HCT116 (cell line): ENCODE measurements at regions not wholly inside any gene's neighbourhood (a gene's known extent, or its start where the extent isn't known, plus 50 kb on each side); places are given as distances from the start of the nearest gene placed in this dataset.

Source experiments
- ATAC-seq: fragments of 200-7000 bp; cut with Tn5 transposase; 2 replicates; pipeline ENCODE4 v1.9.1; 2020; ENCODE audit warnings: mild to moderate bottlenecking, moderate library complexity
- BruUV-seq: library from RNA; stranded (reverse); fragments of 400-500 nt; replicated peaks from 2 replicates; lab custom pipeline; 2021; lab: Mats Ljungman, UMichigan
- CTCF ChIA-PET: fragments of 300-600 bp; sonication (Branson Sonifier 250); formaldehyde crosslinking; loops from one replicate; lab custom pipeline; 2021; ENCODE audit warnings: antibody characterized with exemption; lab: Charles Lee
- POLR2A ChIA-PET: fragments of 300-600, 350-600 bp; sonication (Branson Sonifier 250); formaldehyde crosslinking; loops from one replicate; lab custom pipeline; 2021; ENCODE audit warnings: antibody characterized with exemption; lab: Charles Lee
- RAD21 ChIA-PET, 2 experiments: fragments of 300-600 bp; sonication (Branson Sonifier 250); formaldehyde crosslinking; loops; one replicate each; lab custom pipeline; 2023; ENCODE audit warnings: low total read pairs in 2 of 2; ENCODE audit not compliant: uncharacterized antibody in 2 of 2, unreplicated experiment in 2 of 2, low non-redundant PET in 1 of 2; lab: Charles Lee
- DNase-seq: peaks from one replicate; pipeline ENCODE4 v3.0.0-alpha.2; 2010; ENCODE audit warnings: low read depth, low spot score
- H2AFZ ChIP-seq: fragments of 200-600 bp; shearing (Covaris generic), sonication (generic); 2 replicates; pipeline ENCODE4 v1.6.1; 2017; ENCODE audit warnings: low read depth, mixed run types, mixed read lengths, antibody characterized with exemption, low read length; ENCODE audit not compliant: poor library complexity, severe bottlenecking
- H3K27ac ChIP-seq: 2 replicates; pipeline ENCODE4 v1.5.1; 2012; ENCODE audit warnings: low read depth, low read length
- H3K27me3 ChIP-seq: fragments of 200-600 bp; sonication (generic); 2 replicates; pipeline ENCODE4 v1.6.1; 2016; ENCODE audit warnings: mixed run types, low read length, mixed read lengths; ENCODE audit not compliant: insufficient read depth
- H3K36me3 ChIP-seq, 2 experiments: fragments of 200-500 bp in 1 of 2; fragments of 200-600 bp in 1 of 2; sonication (Bioruptor generic) in 1 of 2; sonication (generic) in 1 of 2; 2 replicates each; pipeline versions ENCODE4 v1.5.1 to v1.6.1; 2014 to 2016; ENCODE audit warnings: low read length in 2 of 2, inconsistent platforms in 1 of 2, mixed read lengths in 1 of 2, mixed run types in 1 of 2; ENCODE audit not compliant: insufficient read depth in 2 of 2, control insufficient read depth in 1 of 2
- H3K4me1 ChIP-seq, 2 experiments: fragments of 200-600 bp in 1 of 2; sonication (generic) in 1 of 2; 2 replicates each; pipeline versions ENCODE4 v1.5.1 to v1.6.1; 2012 to 2017; ENCODE audit warnings: low read length in 2 of 2, inconsistent platforms in 1 of 2, mild to moderate bottlenecking in 1 of 2, mixed read lengths in 1 of 2, mixed run types in 1 of 2, moderate library complexity in 1 of 2; ENCODE audit not compliant: insufficient read depth in 2 of 2, control insufficient read depth in 1 of 2
- H3K4me2 ChIP-seq: fragments of 200-600 bp; sonication (generic); 2 replicates; pipeline ENCODE4 v1.6.1; 2017; ENCODE audit warnings: mixed run types, low read length, mixed read lengths
- H3K4me3 ChIP-seq, 2 experiments: fragments of 200-600 bp in 1 of 2; sonication (generic) in 1 of 2; replicated peaks in 1 of 2; 2 replicates each; pipeline ENCODE4 v1.5.1; 2011 to 2016; ENCODE audit warnings: low read length in 2 of 2, control low read depth in 1 of 2, low read depth in 1 of 2, mild to moderate bottlenecking in 1 of 2, mixed read lengths in 1 of 2, mixed run types in 1 of 2
- H3K79me2 ChIP-seq: fragments of 200-600 bp; sonication (generic); 2 replicates; pipeline ENCODE4 v1.6.1; 2017; ENCODE audit warnings: mild to moderate bottlenecking, mixed run types, low read length, moderate library complexity, mixed read lengths; ENCODE audit not compliant: insufficient read depth
- H3K9ac ChIP-seq: fragments of 200-600 bp; sonication (generic); 2 replicates; pipeline ENCODE4 v1.6.1; 2016; ENCODE audit warnings: low read length, mixed read lengths
- H3K9me2 ChIP-seq: fragments of 200-600 bp; sonication (generic), shearing (Covaris generic); 2 replicates; pipeline ENCODE4 v1.6.1; 2017; ENCODE audit warnings: mixed run types, mild to moderate bottlenecking, moderate library complexity; ENCODE audit not compliant: insufficient read depth
- H3K9me3 ChIP-seq, 2 experiments: fragments of 200-500 bp in 1 of 2; fragments of 200-600 bp in 1 of 2; sonication (Bioruptor generic) in 1 of 2; sonication (generic) in 1 of 2; 2 replicates each; pipeline ENCODE4 v1.6.1; 2014 to 2017; ENCODE audit warnings: low read length in 2 of 2, mixed read lengths in 2 of 2, inconsistent platforms in 1 of 2, low read depth in 1 of 2, mild to moderate bottlenecking in 1 of 2, mixed run types in 1 of 2, moderate library complexity in 1 of 2; ENCODE audit not compliant: control insufficient read depth in 1 of 2, insufficient read depth in 1 of 2
- H4K20me1 ChIP-seq: fragments of 200-600 bp; sonication (generic), shearing (Covaris generic); 2 replicates; pipeline ENCODE4 v1.6.1; 2017; ENCODE audit warnings: mixed run types, mild to moderate bottlenecking, moderate library complexity; ENCODE audit not compliant: insufficient read depth
- CBX3 ChIP-seq: IDR thresholded peaks from 2 replicates; pipeline ENCODE4 v1.6.1; 2012; ENCODE audit warnings: low read depth
- EGR1 ChIP-seq: IDR thresholded peaks from 2 replicates; pipeline ENCODE4 v1.6.1; 2012; ENCODE audit warnings: low read depth
- EZH2 ChIP-seq: fragments of 200-600 bp; sonication (generic); IDR thresholded peaks from 2 replicates; pipeline ENCODE4 v1.6.1; 2017; ENCODE audit warnings: antibody characterized with exemption, mixed run types
- POLR2AphosphoS5 ChIP-seq: IDR thresholded peaks from 2 replicates; pipeline ENCODE4 v1.6.1; 2011; ENCODE audit warnings: mild to moderate bottlenecking, low read depth, low read length, moderate library complexity
- RAD21 ChIP-seq: IDR thresholded peaks from 2 replicates; pipeline ENCODE4 v1.6.1; 2012; ENCODE audit warnings: low read depth, mild to moderate bottlenecking
- SP1 ChIP-seq: IDR thresholded peaks from 2 replicates; pipeline ENCODE4 v1.6.1; 2012; ENCODE audit warnings: low read depth
- SRF ChIP-seq: IDR thresholded peaks from 2 replicates; pipeline ENCODE4 v1.6.1; 2012; ENCODE audit warnings: low read depth
- ZFX ChIP-seq: fragments of 450-650 bp; IDR thresholded peaks from 2 replicates; pipeline ENCODE4 v1.6.1; 2017
- intact Hi-C: fragments of 100-400 bp; cut with micrococcal nuclease; formaldehyde crosslinking; loops from 2 replicates; pipeline ENCODE4 v1.10.0; 2022
- TF ChIP-seq, protein P1 (sequence below): IDR thresholded peaks from 2 replicates; pipeline ENCODE4 v1.6.1; 2012; ENCODE audit warnings: low read depth
- TF ChIP-seq, protein P2 (sequence below), 3 experiments: fragments of 200-600 bp in 1 of 3; sonication (generic) in 1 of 3; IDR thresholded peaks in 2 of 3; conservative IDR thresholded peaks in 1 of 3; 2 replicates each; pipeline ENCODE4 v1.5.1; 2012 to 2017; ENCODE audit warnings: low read depth in 2 of 3, low read length in 2 of 3, antibody characterized with exemption in 1 of 3, borderline replicate concordance in 1 of 3, control low read depth in 1 of 3, mild to moderate bottlenecking in 1 of 3, mixed read lengths in 1 of 3, mixed run types in 1 of 3, moderate library complexity in 1 of 3; ENCODE audit not compliant: insufficient read depth in 1 of 3

DNA sequence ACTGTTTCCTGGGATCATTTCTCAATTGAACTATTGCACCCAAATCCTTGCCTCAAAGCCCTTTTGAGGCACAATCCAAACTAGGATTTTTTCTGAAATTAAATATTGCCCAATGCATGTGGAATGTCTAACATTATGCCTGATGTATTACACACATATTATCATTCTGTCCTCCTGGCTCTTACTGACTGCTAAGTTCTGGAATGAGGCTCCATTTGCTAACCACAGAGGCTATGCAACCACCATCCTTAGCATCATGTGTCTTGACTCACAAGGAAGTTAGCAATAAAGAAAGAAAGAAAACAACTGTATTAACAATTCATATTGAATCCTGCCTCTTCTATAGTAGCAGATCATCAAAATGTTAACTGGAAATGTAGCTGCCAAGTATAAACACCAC lies 1142.7 kb downstream of the CNTNAP5 start:
- no peak for DNase-seq
- no peak for ATAC-seq
- no peaks in the 10 kb centered on the region for H4K20me1 ChIP-seq
- H3K4me3 ChIP-seq: no peak overlapping the region
- no peak overlapping the region for H2AFZ ChIP-seq
- H3K79me2 ChIP-seq: no peaks in the 10 kb centered on the region
- H3K27me3 ChIP-seq: no peaks in the 10 kb centered on the region
- no peak overlapping the region for H3K4me2 ChIP-seq
- no peaks in the 10 kb centered on the region for H3K4me1 ChIP-seq
- ChIA-PET POLR2A (no interaction called here), CTCF (no interaction called here), RAD21 (no interaction called here)
- peaks cover 4 to 21% of the 10 kb centered on the region in 2 experiments; a peak in 3 of 4 replicates for H3K9me3 ChIP-seq
- no peaks in the 10 kb centered on the region; a peak in 1 of 4 replicates for H3K36me3 ChIP-seq
- no peaks in the 10 kb centered on the region for H3K9me2 ChIP-seq
- H3K9ac ChIP-seq: no peak overlapping the region
- intact Hi-C loops: no loop called here
- BruUV-seq: no TSS peak
- TF ChIP-seq SP1 (no peak), EGR1 (no peak), SRF (no peak), EZH2 (no peak), CBX3 (no peak), RAD21 (no peak)
- TF ChIP-seq, protein P1, sequence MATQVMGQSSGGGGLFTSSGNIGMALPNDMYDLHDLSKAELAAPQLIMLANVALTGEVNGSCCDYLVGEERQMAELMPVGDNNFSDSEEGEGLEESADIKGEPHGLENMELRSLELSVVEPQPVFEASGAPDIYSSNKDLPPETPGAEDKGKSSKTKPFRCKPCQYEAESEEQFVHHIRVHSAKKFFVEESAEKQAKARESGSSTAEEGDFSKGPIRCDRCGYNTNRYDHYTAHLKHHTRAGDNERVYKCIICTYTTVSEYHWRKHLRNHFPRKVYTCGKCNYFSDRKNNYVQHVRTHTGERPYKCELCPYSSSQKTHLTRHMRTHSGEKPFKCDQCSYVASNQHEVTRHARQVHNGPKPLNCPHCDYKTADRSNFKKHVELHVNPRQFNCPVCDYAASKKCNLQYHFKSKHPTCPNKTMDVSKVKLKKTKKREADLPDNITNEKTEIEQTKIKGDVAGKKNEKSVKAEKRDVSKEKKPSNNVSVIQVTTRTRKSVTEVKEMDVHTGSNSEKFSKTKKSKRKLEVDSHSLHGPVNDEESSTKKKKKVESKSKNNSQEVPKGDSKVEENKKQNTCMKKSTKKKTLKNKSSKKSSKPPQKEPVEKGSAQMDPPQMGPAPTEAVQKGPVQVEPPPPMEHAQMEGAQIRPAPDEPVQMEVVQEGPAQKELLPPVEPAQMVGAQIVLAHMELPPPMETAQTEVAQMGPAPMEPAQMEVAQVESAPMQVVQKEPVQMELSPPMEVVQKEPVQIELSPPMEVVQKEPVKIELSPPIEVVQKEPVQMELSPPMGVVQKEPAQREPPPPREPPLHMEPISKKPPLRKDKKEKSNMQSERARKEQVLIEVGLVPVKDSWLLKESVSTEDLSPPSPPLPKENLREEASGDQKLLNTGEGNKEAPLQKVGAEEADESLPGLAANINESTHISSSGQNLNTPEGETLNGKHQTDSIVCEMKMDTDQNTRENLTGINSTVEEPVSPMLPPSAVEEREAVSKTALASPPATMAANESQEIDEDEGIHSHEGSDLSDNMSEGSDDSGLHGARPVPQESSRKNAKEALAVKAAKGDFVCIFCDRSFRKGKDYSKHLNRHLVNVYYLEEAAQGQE: no peak
- no peak overlapping the region for H3K27ac ChIP-seq

DNA sequence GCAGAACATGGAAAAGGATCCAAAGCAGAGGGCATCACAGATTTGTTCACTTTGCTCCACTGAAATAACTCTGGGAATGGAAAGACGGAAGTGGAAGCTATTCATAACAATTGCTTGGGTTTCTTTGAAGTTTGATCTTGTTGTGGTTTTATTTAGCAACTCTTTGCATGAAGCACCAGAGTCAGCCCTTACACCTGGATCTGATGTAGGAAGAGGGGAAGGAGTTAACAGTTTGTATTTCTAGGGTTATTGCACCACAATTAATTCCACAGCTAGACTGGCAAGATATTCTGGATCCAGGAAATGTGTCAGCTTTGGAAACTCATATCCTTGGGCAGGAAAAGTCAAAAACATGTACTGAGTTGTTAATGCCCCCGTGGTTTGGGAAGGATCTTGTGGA lies 1143.4 kb downstream of the CNTNAP5 start:
- Histone ChIP-seq H3K9me3 (peaks cover 4 to 21% of the 10 kb centered on the region in 2 experiments; a peak in 3 of 4 replicates), H3K27me3 (no peaks in the 10 kb centered on the region), H3K4me3 (no peak overlapping the region), H3K79me2 (no peaks in the 10 kb centered on the region), H2AFZ (no peak overlapping the region), H3K27ac (no peak overlapping the region), H3K9me2 (no peaks in the 10 kb centered on the region), H3K4me2 (no peak overlapping the region), H4K20me1 (no peaks in the 10 kb centered on the region), H3K36me3 (no peaks in the 10 kb centered on the region; a peak in 1 of 4 replicates), H3K4me1 (no peaks in the 10 kb centered on the region), H3K9ac (no peak overlapping the region)
- ATAC-seq: no peak
- intact Hi-C loops: no loop called here
- CTCF ChIA-PET: no interaction called here
- POLR2A ChIA-PET: no interaction called here
- DNase-seq: no peak
- BruUV-seq: no TSS peak
- RAD21 ChIA-PET: no interaction called here
- no peak for TF ChIP-seq EGR1
- TF ChIP-seq SP1: no peak
- TF ChIP-seq SRF: no peak
- TF ChIP-seq, protein P1: no peak
- TF ChIP-seq ZFX: no peak
- TF ChIP-seq RAD21: no peak
- TF ChIP-seq POLR2AphosphoS5: no peak
- TF ChIP-seq, protein P2, sequence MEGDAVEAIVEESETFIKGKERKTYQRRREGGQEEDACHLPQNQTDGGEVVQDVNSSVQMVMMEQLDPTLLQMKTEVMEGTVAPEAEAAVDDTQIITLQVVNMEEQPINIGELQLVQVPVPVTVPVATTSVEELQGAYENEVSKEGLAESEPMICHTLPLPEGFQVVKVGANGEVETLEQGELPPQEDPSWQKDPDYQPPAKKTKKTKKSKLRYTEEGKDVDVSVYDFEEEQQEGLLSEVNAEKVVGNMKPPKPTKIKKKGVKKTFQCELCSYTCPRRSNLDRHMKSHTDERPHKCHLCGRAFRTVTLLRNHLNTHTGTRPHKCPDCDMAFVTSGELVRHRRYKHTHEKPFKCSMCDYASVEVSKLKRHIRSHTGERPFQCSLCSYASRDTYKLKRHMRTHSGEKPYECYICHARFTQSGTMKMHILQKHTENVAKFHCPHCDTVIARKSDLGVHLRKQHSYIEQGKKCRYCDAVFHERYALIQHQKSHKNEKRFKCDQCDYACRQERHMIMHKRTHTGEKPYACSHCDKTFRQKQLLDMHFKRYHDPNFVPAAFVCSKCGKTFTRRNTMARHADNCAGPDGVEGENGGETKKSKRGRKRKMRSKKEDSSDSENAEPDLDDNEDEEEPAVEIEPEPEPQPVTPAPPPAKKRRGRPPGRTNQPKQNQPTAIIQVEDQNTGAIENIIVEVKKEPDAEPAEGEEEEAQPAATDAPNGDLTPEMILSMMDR (IDR thresholded peaks at IDR 0.05 in 2 of 3, conservative IDR thresholded peaks at IDR 0.05 in 1 of 3; ENCODE audit: borderline replicate concordance in 1 of 3, insufficient read depth in 1 of 3, low read depth in 2 of 3, low read length in 2 of 3): no peak
